HEK293 (cell line): ENCODE measurements at regions not wholly inside any gene's neighbourhood (a gene's known extent, or its start where the extent isn't known, plus 50 kb on each side); places are given as distances from the start of the nearest gene placed in this dataset.

Experiments
- CTCF ChIA-PET: fragments of 350-600 bp; formaldehyde crosslinking; extraction: SDS; loops from one replicate; lab custom pipeline; 2021; ENCODE audit warnings: antibody characterized with exemption; lab: Yijun Ruan, JAX
- POLR2A ChIA-PET: fragments of 300-600 bp; formaldehyde crosslinking; extraction: SDS; loops from one replicate; lab custom pipeline; 2020; ENCODE audit warnings: antibody characterized with exemption, inconsistent platforms; lab: Yijun Ruan, JAX
- H3K27ac ChIP-seq: fragments of 200-500 bp; sonication (Bioruptor generic); 2 replicates; pipeline ENCODE4 v1.5.1; 2014; ENCODE audit warnings: low read depth, low read length, control low read depth, inconsistent platforms; ENCODE audit errors: extremely low read depth
- H3K36me3 ChIP-seq, 2 experiments: fragments of 200-500 bp in 1 of 2; sonication (Bioruptor generic) in 1 of 2; 1 replicate in 1 of 2; 2 replicates in 1 of 2; pipeline ENCODE4 v1.5.1; 2014 to 2017; ENCODE audit warnings: inconsistent platforms in 2 of 2, low read length in 2 of 2; ENCODE audit not compliant: control insufficient read depth in 2 of 2, insufficient read depth in 1 of 2
- H3K4me1 ChIP-seq: fragments of 200-500 bp; sonication (Bioruptor generic); 2 replicates; pipeline ENCODE4 v1.5.1; 2014; ENCODE audit warnings: mild to moderate bottlenecking, low read length, inconsistent platforms; ENCODE audit not compliant: control insufficient read depth, insufficient read depth
- H3K4me3 ChIP-seq: 2 replicates; pipeline ENCODE4 v1.5.1; 2011; ENCODE audit warnings: low read depth, mild to moderate bottlenecking, control low read depth, low read length, moderate library complexity
- H3K9me3 ChIP-seq: fragments of 200-500 bp; sonication (Bioruptor generic); 2 replicates; pipeline ENCODE4 v1.5.1; 2014; ENCODE audit warnings: low read depth, low read length, inconsistent platforms; ENCODE audit not compliant: control insufficient read depth, insufficient read depth
- BCL11A ChIP-seq: fragments of 450-650 bp; formaldehyde crosslinking; IDR thresholded peaks from 2 replicates; pipeline ENCODE4 v1.5.1; 2016; ENCODE audit warnings: low read depth, missing biosample characterization, missing genetic modification characterization
- BCL6B ChIP-seq: fragments of 450-650 bp; formaldehyde crosslinking; IDR thresholded peaks from 2 replicates; pipeline ENCODE4 v1.5.1; 2017; ENCODE audit warnings: missing biosample characterization, missing genetic modification characterization
- GLI2 ChIP-seq: fragments of 450-650 bp; formaldehyde crosslinking; IDR thresholded peaks from 2 replicates; pipeline ENCODE4; 2017; ENCODE audit warnings: missing biosample characterization, missing genetic modification characterization, low read depth, borderline replicate concordance
- HIC1 ChIP-seq: fragments of 450-650 bp; formaldehyde crosslinking; IDR thresholded peaks from 2 replicates; pipeline ENCODE4 v1.5.1; 2016; ENCODE audit warnings: missing biosample characterization, missing genetic modification characterization
- KLF16 ChIP-seq: fragments of 450-650 bp; formaldehyde crosslinking; IDR thresholded peaks from 2 replicates; pipeline ENCODE4 v1.5.1; 2017; ENCODE audit warnings: missing biosample characterization, missing genetic modification characterization
- KLF9 ChIP-seq: fragments of 450-650 bp; formaldehyde crosslinking; IDR thresholded peaks from 2 replicates; pipeline ENCODE4 v1.5.1; 2016; ENCODE audit warnings: missing biosample characterization, missing genetic modification characterization, low read depth
- OSR2 ChIP-seq: fragments of 450-650 bp; formaldehyde crosslinking; IDR thresholded peaks from 2 replicates; pipeline ENCODE4 v1.5.1; 2016; ENCODE audit warnings: missing biosample characterization, missing genetic modification characterization
- SCRT2 ChIP-seq: fragments of 450-650 bp; formaldehyde crosslinking; IDR thresholded peaks from 2 replicates; pipeline ENCODE4 v1.5.1; 2016; ENCODE audit warnings: missing biosample characterization, missing genetic modification characterization
- SETDB1 ChIP-seq: IDR thresholded peaks from one replicate; pipeline ENCODE4 v1.6.1; 2017; ENCODE audit warnings: mild to moderate bottlenecking, low read length, moderate library complexity, mixed read lengths; ENCODE audit not compliant: insufficient read length
- SP2 ChIP-seq: fragments of 450-650 bp; formaldehyde crosslinking; IDR thresholded peaks from 2 replicates; pipeline ENCODE4 v1.5.1; 2016; ENCODE audit warnings: missing biosample characterization, missing genetic modification characterization
- SP7 ChIP-seq: fragments of 450-650 bp; formaldehyde crosslinking; IDR thresholded peaks from 2 replicates; pipeline ENCODE4 v1.5.1; 2016; ENCODE audit warnings: missing biosample characterization, missing genetic modification characterization
- TRIM28 ChIP-seq: IDR thresholded peaks from 2 replicates; pipeline ENCODE4 v1.6.1; 2011; ENCODE audit warnings: low read length, control low read depth, borderline replicate concordance
- TSHZ1 ChIP-seq: fragments of 450-650 bp; formaldehyde crosslinking; IDR thresholded peaks from 2 replicates; pipeline ENCODE4 v1.5.1; 2016; ENCODE audit warnings: missing biosample characterization, missing genetic modification characterization, borderline replicate concordance
- ZFHX2 ChIP-seq: fragments of 450-650 bp; formaldehyde crosslinking; conservative IDR thresholded peaks from 2 replicates; pipeline ENCODE4 v1.5.1; 2016; ENCODE audit warnings: missing biosample characterization, missing genetic modification characterization
- ZNF169 ChIP-seq: fragments of 450-650 bp; formaldehyde crosslinking; IDR thresholded peaks from 2 replicates; pipeline ENCODE4 v1.5.1; 2016; ENCODE audit warnings: missing biosample characterization, missing genetic modification characterization
- ZNF19 ChIP-seq: fragments of 450-650 bp; formaldehyde crosslinking; IDR thresholded peaks from 2 replicates; pipeline ENCODE4; 2016; ENCODE audit warnings: missing biosample characterization, missing genetic modification characterization, low read depth
- ZNF239 ChIP-seq: fragments of 450-650 bp; formaldehyde crosslinking; IDR thresholded peaks from 2 replicates; pipeline ENCODE4 v1.5.1; 2016; ENCODE audit warnings: missing biosample characterization, missing genetic modification characterization
- ZNF311 ChIP-seq: fragments of 450-650 bp; formaldehyde crosslinking; IDR thresholded peaks from 2 replicates; pipeline ENCODE4 v1.5.1; 2017; ENCODE audit warnings: missing biosample characterization, missing genetic modification characterization, borderline replicate concordance
- ZNF354C ChIP-seq: fragments of 450-650 bp; formaldehyde crosslinking; IDR thresholded peaks from 2 replicates; pipeline ENCODE4 v1.5.1; 2016; ENCODE audit warnings: missing biosample characterization, missing genetic modification characterization, low read depth, borderline replicate concordance
- ZNF362 ChIP-seq: fragments of 450-650 bp; formaldehyde crosslinking; IDR thresholded peaks from 2 replicates; pipeline ENCODE4 v1.5.1; 2016; ENCODE audit warnings: missing biosample characterization, missing genetic modification characterization
- ZNF544 ChIP-seq: fragments of 450-650 bp; formaldehyde crosslinking; IDR thresholded peaks from 2 replicates; pipeline ENCODE4 v1.5.0; 2017; ENCODE audit warnings: missing biosample characterization, missing genetic modification characterization
- ZNF560 ChIP-seq: fragments of 450-650 bp; formaldehyde crosslinking; IDR thresholded peaks from 2 replicates; pipeline ENCODE4 v1.5.1; 2017; ENCODE audit warnings: missing biosample characterization, missing genetic modification characterization, borderline replicate concordance
- ZNF626 ChIP-seq: fragments of 450-650 bp; sonication (Bioruptor Pico); formaldehyde crosslinking; IDR thresholded peaks from 2 replicates; pipeline ENCODE4 v1.5.1; 2018; ENCODE audit warnings: missing biosample characterization, missing genetic modification characterization, inconsistent platforms
- ZNF664 ChIP-seq: fragments of 450-650 bp; formaldehyde crosslinking; IDR thresholded peaks from 2 replicates; pipeline ENCODE4 v1.5.1; 2016; ENCODE audit warnings: missing biosample characterization, missing genetic modification characterization
- ZSCAN5A ChIP-seq: fragments of 450-650 bp; formaldehyde crosslinking; IDR thresholded peaks from 2 replicates; pipeline ENCODE4 v1.5.1; 2016; ENCODE audit warnings: missing biosample characterization, missing genetic modification characterization

GRCh38 chr11:87645626-87646025, 529.6 kb downstream of the RAB38 start:
- ChIA-PET POLR2A (no interaction called here), CTCF (no interaction called here)
- H3K9me3 ChIP-seq = no peaks in the 10 kb centered on the region
- no peaks in the 10 kb centered on the region for H3K4me1 ChIP-seq
- TF ChIP-seq SCRT2 (tag by site-specific recombination) (no peak), TRIM28 (no peak), TSHZ1 (no peak), ZNF626 (tag by site-specific recombination) (no peak), ZNF169 (no peak), SETDB1 (no peak), SP7 (tag by site-specific recombination) (no peak), ZNF19 (tag by site-specific recombination) (no peak), ZNF354C (tag by site-specific recombination) (no peak), ZNF239 (tag by site-specific recombination) (no peak), ZNF311 (tag by site-specific recombination) (no peak), OSR2 (no peak), ZNF664 (tag by site-specific recombination) (no peak), ZNF560 (no peak), BCL6B (tag by site-specific recombination) (no peak), KLF9 (tag by site-specific recombination) (no peak), GLI2 (tag by site-specific recombination) (no peak)
- no peaks in the 10 kb centered on the region for H3K36me3 ChIP-seq
- H3K4me3 ChIP-seq = no peak overlapping the region
- H3K27ac ChIP-seq = no peak overlapping the region

GRCh38 chr11:87639753-87640364, 535.4 kb downstream of the RAB38 start:
- POLR2A ChIA-PET = no interaction called here
- H3K9me3 ChIP-seq = no peaks in the 10 kb centered on the region
- no peak overlapping the region for H3K4me3 ChIP-seq
- H3K36me3 ChIP-seq = no peaks in the 10 kb centered on the region
- CTCF ChIA-PET = no interaction called here
- H3K4me1 ChIP-seq = no peaks in the 10 kb centered on the region
- no peak overlapping the region for H3K27ac ChIP-seq
- TF ChIP-seq ZFHX2 = no peak
- TF ChIP-seq, all 188 proteins: peak for 0

- CTCF ChIA-PET = no interaction called here
- TF ChIP-seq KLF16 (tag by site-specific recombination) (no peak), SP2 (tag by site-specific recombination) (no peak), ZSCAN5A (tag by site-specific recombination) (no peak), ZNF544 (no peak), HIC1 (tag by site-specific recombination) (no peak), ZNF362 (tag by site-specific recombination) (no peak), BCL11A (tag by site-specific recombination) (no peak)
These were observed 540.2 kb downstream of the RAB38 start for GRCh38 chr11:87635001-87635400.

More at GRCh38 chr11:87635001-87635400, 540.2 kb downstream of the RAB38 start:
- no peaks in the 10 kb centered on the region for H3K9me3 ChIP-seq
- POLR2A ChIA-PET = no interaction called here
- H3K4me1 ChIP-seq = no peaks in the 10 kb centered on the region
- H3K27ac ChIP-seq = no peak overlapping the region
- H3K4me3 ChIP-seq = no peak overlapping the region
- H3K36me3 ChIP-seq = no peaks in the 10 kb centered on the region
